Breast epithelium (tissue), 4 donors: ENCODE measurements at regions not wholly inside any gene's neighbourhood (a gene's known extent, or its start where the extent isn't known, plus 50 kb on each side); places are given as distances from the start of the nearest gene placed in this dataset.

Experiments
- DNase-seq, 2 donors: peaks; one replicate each; pipeline ENCODE4 v3.0.0-alpha.2; 2019; ENCODE audit warnings: low spot score in 2 of 2
- H3K27ac ChIP-seq, 2 donors: fragments of 200-600 bp; sonication (generic) in 1 of 2; one replicate each; pipeline ENCODE4 v1.5.1; 2016 to 2019; ENCODE audit warnings: mild to moderate bottlenecking in 1 of 2
- H3K27me3 ChIP-seq, 2 donors: fragments of 200-600 bp; sonication (generic) in 1 of 2; one replicate each; pipeline versions ENCODE4 v1.5.1 to v1.6.0; 2017 to 2019; ENCODE audit warnings: control low read depth in 1 of 2, mild to moderate bottlenecking in 1 of 2
- H3K36me3 ChIP-seq: fragments of 200-600 bp; one replicate; pipeline ENCODE4 v1.5.1; 2019
- H3K4me1 ChIP-seq, 2 donors: fragments of 200-600 bp; sonication (generic); one replicate each; pipeline ENCODE4 v1.5.1; 2016 to 2019; ENCODE audit warnings: control low read depth in 1 of 2
- H3K4me3 ChIP-seq, 3 donors: fragments of 200-600 bp; sonication (generic); 1 replicate in 2 of 3; 2 replicates in 1 of 3; pipeline ENCODE4 v1.5.1; 2016 to 2019; ENCODE audit warnings: mild to moderate bottlenecking in 3 of 3, moderate library complexity in 2 of 3
- H3K9me3 ChIP-seq, 2 donors: fragments of 200-600 bp; sonication (generic) in 1 of 2; one replicate each; pipeline ENCODE4 v1.5.1; 2016 to 2019; ENCODE audit warnings: control low read depth in 1 of 2
- POLR2A ChIP-seq: fragments of 450-650 bp; IDR thresholded peaks from one replicate; pipeline ENCODE4 v1.6.1; 2016; ENCODE audit warnings: antibody characterized with exemption, mild to moderate bottlenecking, moderate library complexity
- POLR2AphosphoS5 ChIP-seq, 3 donors: sonication (generic); formaldehyde crosslinking; IDR thresholded peaks; one replicate each; pipeline ENCODE4 v1.6.1; 2017; ENCODE audit warnings: antibody characterized with exemption in 3 of 3
- intact Hi-C: fragments of 100-400 bp; cut with DNase I; formaldehyde crosslinking; loops from one replicate; pipeline ENCODE4 v1.15.1; 2023; ENCODE audit warnings: low total_unique reads
- TF ChIP-seq, protein P1 (sequence below), 3 donors: fragments of 450-650 bp; IDR thresholded peaks; one replicate each; pipeline ENCODE4 v1.5.1; 2016 to 2017; ENCODE audit warnings: antibody characterized with exemption in 3 of 3, mild to moderate bottlenecking in 3 of 3, moderate library complexity in 3 of 3

GRCh38 chr10:123323884-123324283, 169.7 kb downstream of the BUB3 start:
- intact Hi-C loops, result no loop called here
- no peaks in the 10 kb centered on the region for H3K9me3 ChIP-seq
- H3K27ac ChIP-seq, result no peak overlapping the region
- H3K27me3 ChIP-seq, result no peaks in the 10 kb centered on the region
- H3K36me3 ChIP-seq, result no peaks in the 10 kb centered on the region
- no peak for DNase-seq
- H3K4me3 ChIP-seq, result no peak overlapping the region
- H3K4me1 ChIP-seq, result no peaks in the 10 kb centered on the region
- TF ChIP-seq POLR2AphosphoS5 (IDR thresholded peaks at IDR 0.05) (no peak), POLR2A (no peak)
- TF ChIP-seq, protein P1, sequence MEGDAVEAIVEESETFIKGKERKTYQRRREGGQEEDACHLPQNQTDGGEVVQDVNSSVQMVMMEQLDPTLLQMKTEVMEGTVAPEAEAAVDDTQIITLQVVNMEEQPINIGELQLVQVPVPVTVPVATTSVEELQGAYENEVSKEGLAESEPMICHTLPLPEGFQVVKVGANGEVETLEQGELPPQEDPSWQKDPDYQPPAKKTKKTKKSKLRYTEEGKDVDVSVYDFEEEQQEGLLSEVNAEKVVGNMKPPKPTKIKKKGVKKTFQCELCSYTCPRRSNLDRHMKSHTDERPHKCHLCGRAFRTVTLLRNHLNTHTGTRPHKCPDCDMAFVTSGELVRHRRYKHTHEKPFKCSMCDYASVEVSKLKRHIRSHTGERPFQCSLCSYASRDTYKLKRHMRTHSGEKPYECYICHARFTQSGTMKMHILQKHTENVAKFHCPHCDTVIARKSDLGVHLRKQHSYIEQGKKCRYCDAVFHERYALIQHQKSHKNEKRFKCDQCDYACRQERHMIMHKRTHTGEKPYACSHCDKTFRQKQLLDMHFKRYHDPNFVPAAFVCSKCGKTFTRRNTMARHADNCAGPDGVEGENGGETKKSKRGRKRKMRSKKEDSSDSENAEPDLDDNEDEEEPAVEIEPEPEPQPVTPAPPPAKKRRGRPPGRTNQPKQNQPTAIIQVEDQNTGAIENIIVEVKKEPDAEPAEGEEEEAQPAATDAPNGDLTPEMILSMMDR (IDR thresholded peaks at IDR 0.05), result no peak

DNA sequence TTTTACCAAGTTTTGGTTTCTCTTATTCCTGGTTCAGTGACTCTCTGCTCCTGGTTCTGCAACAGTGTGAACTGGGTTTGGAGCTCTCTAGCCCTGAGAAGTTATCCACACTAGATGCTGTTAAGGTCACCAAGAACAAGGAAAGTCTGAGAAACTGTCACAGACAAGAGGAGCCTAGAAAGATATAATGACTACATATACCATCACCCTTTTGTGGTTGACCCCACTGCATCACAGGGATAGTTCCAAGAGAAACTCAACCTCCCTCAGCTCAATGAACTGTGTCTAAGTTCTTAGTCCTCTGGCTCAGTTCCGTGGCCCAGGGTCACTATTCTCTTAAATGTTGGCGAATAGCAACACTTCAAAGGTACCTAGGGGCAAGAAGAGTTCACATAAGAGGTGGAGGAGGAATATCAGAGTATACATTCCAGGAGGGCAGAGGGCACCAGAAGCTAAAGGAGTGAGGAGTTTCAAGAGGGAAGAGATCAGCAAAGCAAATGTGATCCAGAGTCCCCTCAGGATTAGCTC, 171.5 kb downstream of the BUB3 start:
- TF ChIP-seq, protein P1 (IDR thresholded peaks at IDR 0.05), result no peak
- no peak for TF ChIP-seq POLR2AphosphoS5 (IDR thresholded peaks at IDR 0.05)
- no peak for TF ChIP-seq POLR2A
- Histone ChIP-seq H3K36me3 (no peaks in the 10 kb centered on the region), H3K4me3 (no peak overlapping the region), H3K27me3 (no peaks in the 10 kb centered on the region), H3K9me3 (no peaks in the 10 kb centered on the region), H3K4me1 (no peaks in the 10 kb centered on the region), H3K27ac (no peak overlapping the region)
- intact Hi-C loops, result no loop called here
- DNase-seq, result no peak

DNA sequence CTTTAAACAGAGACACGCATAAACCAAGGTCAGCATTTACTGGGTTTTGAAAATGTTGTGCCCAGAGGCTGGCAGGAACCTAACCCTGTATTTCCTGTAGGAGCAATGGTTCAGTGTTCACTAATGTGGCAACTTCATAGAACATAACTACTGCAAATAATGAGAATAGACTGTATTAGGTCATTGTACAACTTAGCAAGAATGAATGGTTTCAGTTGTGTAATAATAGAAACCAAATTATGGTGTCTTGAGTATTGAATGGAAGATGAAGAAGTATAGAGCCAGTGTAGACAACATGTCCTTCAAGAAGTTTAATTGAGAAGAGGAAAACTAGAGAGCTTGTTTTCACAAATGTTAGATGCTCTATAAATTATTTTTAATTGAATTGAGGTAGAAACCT, 172.5 kb downstream of the BUB3 start:
- DNase-seq, result no peak
- intact Hi-C loops, result no loop called here
- no peak overlapping the region for H3K4me3 ChIP-seq
- no peaks in the 10 kb centered on the region for H3K36me3 ChIP-seq
- no peaks in the 10 kb centered on the region for H3K9me3 ChIP-seq
- TF ChIP-seq POLR2AphosphoS5 (IDR thresholded peaks at IDR 0.05) (no peak), POLR2A (no peak)
- TF ChIP-seq, protein P1 (IDR thresholded peaks at IDR 0.05), result no peak
- no peaks in the 10 kb centered on the region for H3K4me1 ChIP-seq
- H3K27ac ChIP-seq, result no peak overlapping the region
- H3K27me3 ChIP-seq, result no peaks in the 10 kb centered on the region

- H3K9me3 ChIP-seq, result no peaks in the 10 kb centered on the region
- DNase-seq, result no peak
- no peak overlapping the region for H3K27ac ChIP-seq
- intact Hi-C loops, result no loop called here
- H3K27me3 ChIP-seq, result no peaks in the 10 kb centered on the region
- H3K4me1 ChIP-seq, result no peaks in the 10 kb centered on the region
- H3K4me3 ChIP-seq, result no peak overlapping the region
- H3K36me3 ChIP-seq, result no peaks in the 10 kb centered on the region
- TF ChIP-seq POLR2AphosphoS5 (IDR thresholded peaks at IDR 0.05) (no peak), POLR2A (no peak)
- TF ChIP-seq, protein P1 (IDR thresholded peaks at IDR 0.05), result no peak
These were observed 173.2 kb downstream of the BUB3 start for GRCh38 chr10:123327450-123327849.

GRCh38 chr10:123327896-123328295, 173.7 kb downstream of the BUB3 start:
- Histone ChIP-seq H3K27ac (no peak overlapping the region), H3K36me3 (no peaks in the 10 kb centered on the region), H3K27me3 (no peaks in the 10 kb centered on the region), H3K4me3 (no peak overlapping the region), H3K4me1 (no peaks in the 10 kb centered on the region), H3K9me3 (no peaks in the 10 kb centered on the region)
- DNase-seq, result no peak
- intact Hi-C loops, result no loop called here
- TF ChIP-seq, protein P1 (IDR thresholded peaks at IDR 0.05), result no peak
- TF ChIP-seq POLR2AphosphoS5 (IDR thresholded peaks at IDR 0.05) (no peak), POLR2A (no peak)
